ENCODE measurements at regions not wholly inside any gene's neighbourhood (a gene's known extent, or its start where the extent isn't known, plus 50 kb on each side); places are given as distances from the start of the nearest gene placed in this dataset.

- Mint-ChIP-seq H3K27me3 (ENCODE audit: insufficient read depth) (no peaks in the 10 kb centered on the region), H3K36me3 (ENCODE audit: low read depth) (no peaks in the 10 kb centered on the region; the same call in 1 of the 2 replicates), H3K27ac (no peak overlapping the region), H3K4me1 (ENCODE audit: low read depth) (peaks cover 13% of the 10 kb centered on the region; the same call in 1 of the 2 replicates), H3K4me3 (no peak overlapping the region), H3K9me3 (peaks cover 6% of the 10 kb centered on the region; the same call in 1 of the 2 replicates)
- no peak for DNase-seq
- no peak for TF ChIP-seq CTCF (IDR thresholded peaks at IDR 0.05)
Observed at GRCh38 chr6:119614138-119614537, 264.6 kb upstream of the MAN1A1 start.

- H3K27me3 Mint-ChIP-seq (ENCODE audit: insufficient read depth) = no peaks in the 10 kb centered on the region
Observed at GRCh38 chr6:119612911-119613381, 263.4 kb upstream of the MAN1A1 start.

GRCh38 chr6:119612176-119612891, 262.8 kb upstream of the MAN1A1 start:
- Mint-ChIP-seq H3K4me1 (ENCODE audit: low read depth) (peaks cover 13% of the 10 kb centered on the region; the same call in 1 of the 2 replicates), H3K27me3 (ENCODE audit: insufficient read depth) (no peaks in the 10 kb centered on the region), H3K36me3 (ENCODE audit: low read depth) (no peaks in the 10 kb centered on the region), H3K4me3 (no peak overlapping the region), H3K27ac (no peak overlapping the region), H3K9me3 (peaks cover 6% of the 10 kb centered on the region; the same call in 1 of the 2 replicates)
- no peak for TF ChIP-seq CTCF (IDR thresholded peaks at IDR 0.05)
- no peak for DNase-seq

More at GRCh38 chr6:119612911-119613381, 263.4 kb upstream of the MAN1A1 start:
- Mint-ChIP-seq H3K4me3 (no peak overlapping the region), H3K4me1 (ENCODE audit: low read depth) (peaks cover 13% of the 10 kb centered on the region; the same call in 1 of the 2 replicates), H3K27ac (no peak overlapping the region), H3K9me3 (peaks cover 6% of the 10 kb centered on the region; the same call in 1 of the 2 replicates), H3K36me3 (ENCODE audit: low read depth) (no peaks in the 10 kb centered on the region)
- DNase-seq = no peak
- no peak for TF ChIP-seq CTCF (IDR thresholded peaks at IDR 0.05)

GRCh38 chr6:119610754-119611153, 261.2 kb upstream of the MAN1A1 start:
- DNase-seq = no peak
- Mint-ChIP-seq H3K9me3 (peaks cover 6% of the 10 kb centered on the region; the same call in 1 of the 2 replicates), H3K27ac (no peak overlapping the region), H3K36me3 (ENCODE audit: low read depth) (no peaks in the 10 kb centered on the region), H3K4me1 (ENCODE audit: low read depth) (peaks cover 13% of the 10 kb centered on the region; the same call in 1 of the 2 replicates), H3K27me3 (ENCODE audit: insufficient read depth) (no peaks in the 10 kb centered on the region), H3K4me3 (no peak overlapping the region)
- no peak for TF ChIP-seq CTCF (IDR thresholded peaks at IDR 0.05)

GRCh38 chr6:119610265-119610664, 260.7 kb upstream of the MAN1A1 start:
- Mint-ChIP-seq H3K36me3 (ENCODE audit: low read depth) (no peaks in the 10 kb centered on the region), H3K9me3 (peaks cover 6% of the 10 kb centered on the region; the same call in 1 of the 2 replicates), H3K27me3 (ENCODE audit: insufficient read depth) (no peaks in the 10 kb centered on the region), H3K27ac (no peak overlapping the region), H3K4me3 (no peak overlapping the region), H3K4me1 (ENCODE audit: low read depth) (peaks cover 13% of the 10 kb centered on the region; the same call in 1 of the 2 replicates)
- no peak for TF ChIP-seq CTCF (IDR thresholded peaks at IDR 0.05)
- DNase-seq = no peak

Data from HFFc6 (cell line).